Activated CD8-positive, alpha-beta memory T cell treated with anti-CD3 and anti-CD28 coated beads for 48 hours (primary cell): ENCODE measurements at regions not wholly inside any gene's neighbourhood (a gene's known extent, or its start where the extent isn't known, plus 50 kb on each side); places are given as distances from the start of the nearest gene placed in this dataset.

Experiments used
- DNase-seq, 3 experiments: peaks; one replicate each; pipeline ENCODE4 v3.0.0-alpha.2; 2020; ENCODE audit warnings: low read depth in 2 of 3, low spot score in 2 of 3

- no peak for DNase-seq
Observed at GRCh38 chr3:28890373-28890772, 390.5 kb upstream of the RBMS3 start.

- DNase-seq, result no peak
Observed at GRCh38 chr3:28891485-28891884, 389.4 kb upstream of the RBMS3 start.

DNA sequence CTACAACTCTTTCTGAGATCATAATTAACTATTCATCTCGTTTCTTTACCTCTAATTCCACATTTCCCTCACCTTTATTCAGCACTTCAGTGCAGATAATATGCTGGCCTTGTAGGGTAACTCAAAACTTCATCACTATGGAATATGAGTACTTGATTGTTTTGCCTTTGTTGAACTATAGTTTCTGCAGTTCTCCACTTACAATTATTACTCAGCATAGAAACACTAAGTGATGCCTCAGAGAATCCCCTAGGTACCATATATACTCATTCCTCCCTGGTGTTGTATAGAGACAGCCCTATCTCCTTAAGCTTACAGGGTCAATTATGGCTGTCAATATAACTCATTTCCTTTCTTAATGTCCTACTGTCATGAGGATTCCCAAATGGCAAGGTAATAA, 380.6 kb upstream of the RBMS3 start:
- DNase-seq, result no peak

- no peak for DNase-seq
Observed at GRCh38 chr3:28901018-28901417, 379.9 kb upstream of the RBMS3 start.

GRCh38 chr3:28903171-28903601, 377.7 kb upstream of the RBMS3 start:
- DNase-seq, result no peak

- no peak for DNase-seq
Observed at GRCh38 chr3:28905798-28906197, 375.1 kb upstream of the RBMS3 start.

DNA sequence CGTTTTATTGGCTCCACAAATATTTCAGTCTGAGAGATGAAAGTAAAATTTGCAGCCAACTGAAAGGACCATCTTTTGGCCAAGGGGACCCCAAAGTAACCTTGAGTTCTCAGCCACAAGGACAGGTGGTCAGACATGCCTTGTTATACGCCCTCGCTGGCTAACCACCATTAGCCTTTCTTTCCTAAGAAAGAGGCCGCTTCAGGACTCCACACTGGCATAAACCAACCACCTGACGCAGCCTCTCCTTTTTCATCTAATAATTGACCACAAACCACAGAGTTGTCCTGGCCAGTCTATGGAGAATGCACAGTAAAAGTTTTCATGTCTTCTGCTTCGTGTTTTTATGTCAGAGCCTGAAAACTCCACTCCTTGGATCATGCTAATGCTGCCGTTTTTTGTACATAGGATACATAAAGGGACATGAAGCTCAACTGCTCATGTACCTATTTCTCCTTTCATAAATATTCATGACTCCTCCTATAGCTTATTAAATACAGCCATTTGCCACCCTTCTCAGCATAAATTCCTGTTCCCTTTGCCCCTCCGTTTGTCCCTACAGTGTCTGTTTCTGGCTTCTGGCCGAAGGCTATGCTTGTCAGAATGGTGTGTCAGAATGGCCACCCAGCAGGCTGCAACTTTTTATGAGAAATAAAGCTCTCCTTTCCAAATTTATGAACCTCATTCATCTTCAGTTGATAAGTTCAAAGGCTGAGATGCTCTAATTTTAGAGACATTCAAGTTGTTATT, 374.1 kb upstream of the RBMS3 start:
- DNase-seq, result no peak

GRCh38 chr3:28907616-28908015, 373.3 kb upstream of the RBMS3 start:
- no peak for DNase-seq

- no peak for DNase-seq
Observed at GRCh38 chr3:28912120-28912885, 368.6 kb upstream of the RBMS3 start.

GRCh38 chr3:28915741-28916500, 364.9 kb upstream of the RBMS3 start:
- DNase-seq, result no peak

DNA sequence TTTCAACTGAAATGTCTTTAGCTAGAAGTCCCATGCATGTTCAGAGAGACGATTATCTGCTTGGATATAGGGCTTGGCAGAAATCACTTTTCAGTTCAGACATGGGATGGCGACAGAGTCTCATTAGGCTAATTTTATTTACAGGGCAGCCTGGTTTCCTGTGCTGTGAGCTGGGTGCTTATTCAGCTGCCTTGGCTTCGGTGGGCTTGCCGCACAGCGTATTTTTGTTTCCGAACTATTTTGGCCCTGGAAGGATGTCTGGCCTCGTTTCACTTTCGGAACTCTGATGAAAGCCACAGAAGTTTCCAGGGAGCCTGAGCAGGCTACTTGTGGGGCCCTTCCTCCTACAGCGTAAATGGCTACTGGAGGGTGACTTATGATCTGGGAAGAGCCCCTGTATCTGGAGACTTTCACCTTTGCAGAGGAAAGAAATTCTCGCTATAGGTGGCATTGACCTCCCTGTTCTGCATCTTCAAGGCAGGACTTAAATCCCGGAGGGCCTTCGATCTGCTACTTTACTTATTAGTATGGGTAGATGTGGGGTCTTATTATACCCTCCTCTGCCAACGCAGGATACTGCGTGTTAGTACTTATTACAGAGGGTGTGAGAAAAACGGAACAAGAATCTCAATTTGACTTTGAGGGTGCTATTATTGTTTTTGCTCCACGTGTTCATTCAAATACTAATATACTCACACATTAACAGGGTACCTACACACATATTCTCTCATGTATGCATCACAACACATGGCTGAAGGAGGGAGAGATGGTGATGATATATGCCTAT, 364.0 kb upstream of the RBMS3 start:
- no peak for DNase-seq

GRCh38 chr3:28917895-28918475, 362.9 kb upstream of the RBMS3 start:
- DNase-seq, result no peak

DNA sequence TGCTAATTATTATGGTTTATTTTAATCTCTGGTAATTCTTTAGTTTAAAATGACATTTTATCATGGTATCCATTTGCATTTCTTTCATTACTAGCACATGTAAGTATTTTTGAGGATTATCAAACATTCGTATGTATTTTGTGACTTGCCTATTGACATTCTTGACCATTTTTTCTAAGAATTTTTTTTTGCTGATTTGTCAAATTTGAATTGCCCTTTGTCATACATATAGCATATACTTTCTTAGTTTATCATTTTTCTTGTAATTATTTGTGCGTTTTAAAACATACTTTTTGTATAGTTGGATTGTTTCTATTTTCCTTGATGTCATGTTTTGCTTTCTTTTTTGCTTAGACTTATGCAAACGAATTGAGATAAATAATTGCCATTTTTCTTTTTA, 358.5 kb upstream of the RBMS3 start:
- DNase-seq, result no peak

- no peak for DNase-seq
Observed at GRCh38 chr3:28923994-28924393, 356.9 kb upstream of the RBMS3 start.

- DNase-seq, result no peak
Observed at GRCh38 chr3:28924744-28925360, 356.0 kb upstream of the RBMS3 start.

- DNase-seq, result no peak
Observed at GRCh38 chr3:28933337-28933736, 347.5 kb upstream of the RBMS3 start.

DNA sequence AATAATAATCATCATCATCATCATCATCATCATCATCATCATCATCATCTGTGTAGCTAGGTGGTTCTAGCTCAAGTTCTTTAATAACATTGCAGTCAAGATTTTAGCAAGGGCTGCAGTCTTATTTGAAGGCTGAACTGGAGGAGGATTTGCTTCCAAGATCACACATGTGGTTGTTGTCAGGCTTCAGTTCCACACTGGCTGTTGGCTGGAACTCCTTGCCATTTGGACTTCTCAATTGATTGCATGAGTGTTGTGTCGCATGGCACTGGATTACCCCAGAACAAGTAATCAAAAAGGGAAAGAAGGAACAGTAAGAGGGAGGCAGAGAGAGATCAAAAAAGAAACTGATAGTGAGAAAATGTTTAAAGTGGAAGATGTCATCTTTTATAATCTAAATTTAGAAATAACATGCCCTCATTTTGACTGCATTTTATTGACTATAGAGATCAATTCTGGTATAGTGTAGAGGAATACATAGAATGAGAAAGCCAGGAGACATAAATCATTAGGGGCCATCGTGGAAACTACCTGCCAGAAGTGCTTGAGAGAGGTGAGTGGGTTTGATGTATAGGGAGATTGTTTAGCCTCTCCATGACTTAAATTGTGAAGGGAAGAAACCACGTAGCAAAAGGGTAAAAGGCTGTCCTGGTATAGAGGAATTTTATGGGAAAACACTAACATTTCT, 346.6 kb upstream of the RBMS3 start:
- DNase-seq, result no peak

DNA sequence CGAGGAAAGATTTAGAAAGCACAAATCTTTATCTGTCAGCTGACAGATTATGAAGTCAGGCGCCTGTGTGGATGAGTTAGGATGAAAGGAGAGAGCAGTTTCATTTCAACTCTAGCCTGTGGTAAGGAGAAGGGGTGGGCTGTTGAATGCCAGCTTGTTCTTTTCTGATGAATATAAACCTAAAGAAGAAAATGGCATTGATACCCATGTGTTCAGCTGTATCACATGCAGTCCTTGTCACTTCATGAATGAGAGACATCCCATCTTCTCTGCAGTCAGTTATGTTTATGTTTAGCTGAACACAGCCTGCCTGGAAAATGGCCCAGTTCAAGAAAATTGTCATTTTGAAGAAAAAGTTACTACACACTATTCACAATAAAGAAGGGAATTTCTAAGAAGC, 345.7 kb upstream of the RBMS3 start:
- no peak for DNase-seq

DNA sequence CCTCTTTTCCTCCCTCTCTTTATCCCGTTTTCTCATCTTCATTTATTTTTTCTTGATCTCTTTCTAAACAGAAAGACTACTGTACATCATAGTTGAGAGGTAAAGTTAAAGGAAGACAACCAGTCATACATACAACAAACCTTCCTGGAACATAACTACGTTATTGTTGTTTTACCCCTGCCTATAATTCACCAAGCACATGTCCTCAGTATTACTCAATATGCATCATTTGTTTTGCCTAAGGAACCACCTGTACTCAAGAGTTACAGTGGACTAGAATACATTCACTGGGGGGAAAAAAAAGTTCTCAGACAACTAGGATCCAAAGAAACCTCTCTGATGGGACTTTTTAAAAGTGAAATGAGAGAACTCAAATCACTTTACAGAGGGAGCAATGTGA, 344.7 kb upstream of the RBMS3 start:
- DNase-seq, result no peak

DNA sequence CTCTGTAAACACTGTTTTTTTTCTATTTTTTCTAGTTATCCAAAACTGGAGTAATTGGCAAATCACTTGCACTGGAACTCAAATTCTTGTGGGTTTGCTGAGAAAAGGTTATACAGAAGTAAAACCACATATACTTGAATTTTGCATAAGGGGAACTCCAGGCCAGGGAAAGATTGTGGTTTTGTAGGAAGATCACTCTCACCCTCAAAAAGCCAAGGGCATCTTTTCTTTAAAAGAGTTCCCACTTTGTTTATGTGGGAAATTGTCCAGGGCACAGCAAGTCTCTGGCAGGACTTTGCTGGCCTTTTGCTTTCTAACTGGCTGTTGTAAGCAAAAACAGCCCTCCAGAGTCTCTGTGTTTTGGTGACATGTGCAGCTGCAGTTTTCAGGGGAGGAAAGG, 340.3 kb upstream of the RBMS3 start:
- no peak for DNase-seq
